ENCODE measurements at regions not wholly inside any gene's neighbourhood (a gene's known extent, or its start where the extent isn't known, plus 50 kb on each side); places are given as distances from the start of the nearest gene placed in this dataset.

DNA sequence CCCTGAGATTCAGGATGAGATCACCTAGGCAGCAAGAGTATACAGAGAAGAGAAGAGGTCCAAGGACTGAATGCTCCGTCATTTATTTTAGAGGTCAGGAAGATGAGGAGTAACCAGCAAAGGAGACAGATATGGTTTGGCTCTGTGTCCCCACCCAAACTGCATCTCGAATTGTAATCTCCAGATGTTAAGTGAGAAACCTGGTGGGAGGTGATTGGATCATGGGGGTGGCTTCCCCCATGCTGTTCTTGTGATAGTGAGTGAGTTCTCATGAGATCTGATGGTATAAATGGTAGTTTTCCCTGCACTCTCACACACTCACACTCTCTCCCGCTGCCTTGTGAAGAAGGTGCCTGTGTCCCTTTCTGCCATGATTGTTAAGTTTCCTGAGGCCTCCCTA is 60.8 kb downstream of the MID1IP1 start:
- H3K36me3 Mint-ChIP-seq (ENCODE audit: low read depth), result no peaks in the 10 kb centered on the region
- H3K27me3 Mint-ChIP-seq (ENCODE audit: low read depth, poor library complexity), result no peaks in the 10 kb centered on the region
- TF ChIP-seq, protein P1, sequence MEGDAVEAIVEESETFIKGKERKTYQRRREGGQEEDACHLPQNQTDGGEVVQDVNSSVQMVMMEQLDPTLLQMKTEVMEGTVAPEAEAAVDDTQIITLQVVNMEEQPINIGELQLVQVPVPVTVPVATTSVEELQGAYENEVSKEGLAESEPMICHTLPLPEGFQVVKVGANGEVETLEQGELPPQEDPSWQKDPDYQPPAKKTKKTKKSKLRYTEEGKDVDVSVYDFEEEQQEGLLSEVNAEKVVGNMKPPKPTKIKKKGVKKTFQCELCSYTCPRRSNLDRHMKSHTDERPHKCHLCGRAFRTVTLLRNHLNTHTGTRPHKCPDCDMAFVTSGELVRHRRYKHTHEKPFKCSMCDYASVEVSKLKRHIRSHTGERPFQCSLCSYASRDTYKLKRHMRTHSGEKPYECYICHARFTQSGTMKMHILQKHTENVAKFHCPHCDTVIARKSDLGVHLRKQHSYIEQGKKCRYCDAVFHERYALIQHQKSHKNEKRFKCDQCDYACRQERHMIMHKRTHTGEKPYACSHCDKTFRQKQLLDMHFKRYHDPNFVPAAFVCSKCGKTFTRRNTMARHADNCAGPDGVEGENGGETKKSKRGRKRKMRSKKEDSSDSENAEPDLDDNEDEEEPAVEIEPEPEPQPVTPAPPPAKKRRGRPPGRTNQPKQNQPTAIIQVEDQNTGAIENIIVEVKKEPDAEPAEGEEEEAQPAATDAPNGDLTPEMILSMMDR (IDR thresholded peaks at IDR 0.05), result no peak
- H3K9me3 Mint-ChIP-seq, result peaks cover 14% of the 10 kb centered on the region
- no peak overlapping the region for H3K27ac Mint-ChIP-seq
- peaks cover 19% of the 10 kb centered on the region for H3K4me1 Mint-ChIP-seq
- no peak for DNase-seq
- no peak overlapping the region for H3K4me3 Mint-ChIP-seq

DNA sequence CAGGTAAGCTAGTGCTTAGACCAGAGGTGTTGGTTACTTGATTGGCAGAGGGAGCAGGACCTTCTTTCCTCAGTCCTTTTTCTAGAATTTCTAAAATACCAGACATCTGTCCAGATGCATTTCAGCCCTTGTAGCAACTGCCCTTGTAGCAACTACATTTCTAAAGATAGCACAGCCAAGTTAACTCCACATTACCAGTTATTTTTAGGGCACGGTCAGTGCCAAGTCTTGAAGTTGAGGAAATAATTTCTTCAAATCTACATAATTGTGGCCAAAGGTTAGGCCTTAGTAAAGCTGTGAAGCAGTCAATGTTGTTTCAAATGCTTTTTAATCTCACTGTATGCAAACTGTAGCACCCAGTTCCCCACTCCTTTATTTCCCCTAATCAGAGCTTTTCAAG is 62.9 kb downstream of the MID1IP1 start:
- no peaks in the 10 kb centered on the region for H3K4me1 Mint-ChIP-seq

DNA sequence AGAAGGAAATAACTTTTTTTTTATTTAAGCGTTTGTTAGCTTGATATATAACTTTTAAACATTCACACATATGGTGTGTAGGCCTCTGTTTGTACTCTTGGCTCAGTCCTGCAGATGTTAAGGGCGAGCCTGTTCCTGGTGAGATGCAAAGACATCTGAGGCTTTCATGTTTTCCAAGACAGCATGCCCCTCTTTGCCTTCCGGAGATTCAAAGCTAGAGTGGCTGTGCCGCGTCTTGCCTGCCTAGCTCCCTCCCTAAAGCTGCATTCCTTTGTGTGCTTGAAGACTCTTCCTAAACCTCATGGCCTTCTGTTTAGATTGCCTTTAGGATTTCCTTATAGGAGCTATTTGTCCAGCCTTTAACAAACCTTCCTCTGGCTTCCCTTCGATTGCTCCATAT is 67.1 kb downstream of the MID1IP1 start:
- Mint-ChIP-seq H3K4me3 (no peak overlapping the region), H3K36me3 (ENCODE audit: low read depth) (no peaks in the 10 kb centered on the region), H3K27ac (no peak overlapping the region), H3K9me3 (peaks cover 11% of the 10 kb centered on the region), H3K27me3 (ENCODE audit: low read depth, poor library complexity) (no peaks in the 10 kb centered on the region), H3K4me1 (peaks cover 18% of the 10 kb centered on the region)
- no peak for DNase-seq
- TF ChIP-seq, protein P1 (IDR thresholded peaks at IDR 0.05), result no peak

More for the DNA sequence above, 62.9 kb downstream of the MID1IP1 start:
- no peaks in the 10 kb centered on the region for H3K36me3 Mint-ChIP-seq (ENCODE audit: low read depth)
- TF ChIP-seq, protein P1 (IDR thresholded peaks at IDR 0.05), result no peak
- H3K27ac Mint-ChIP-seq, result no peak overlapping the region
- peaks cover 7% of the 10 kb centered on the region for H3K9me3 Mint-ChIP-seq
- no peaks in the 10 kb centered on the region for H3K27me3 Mint-ChIP-seq (ENCODE audit: low read depth, poor library complexity)
- no peak for DNase-seq
- no peak overlapping the region for H3K4me3 Mint-ChIP-seq

DNA sequence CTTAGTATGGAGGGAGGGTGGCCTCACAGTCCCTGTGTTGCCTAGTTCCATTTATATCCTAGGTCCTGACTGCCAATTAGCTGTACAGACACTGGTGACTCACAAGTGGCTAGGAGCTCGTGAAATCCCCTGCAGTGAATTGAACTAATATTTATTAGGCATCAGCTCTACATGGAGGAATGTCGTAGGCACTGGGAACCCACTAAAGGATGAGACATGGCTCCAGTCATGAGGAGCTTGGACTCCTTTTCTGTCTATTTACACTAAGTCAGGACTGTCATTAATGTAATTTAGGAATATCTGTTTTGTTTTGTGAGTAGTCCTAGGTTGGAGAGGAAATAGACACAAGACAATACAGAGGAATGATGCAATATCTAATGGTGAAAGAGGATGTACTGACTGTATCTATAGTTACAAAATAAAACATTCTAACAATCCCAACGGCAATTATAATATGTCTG is 67.7 kb downstream of the MID1IP1 start:
- DNase-seq, result no peak
- no peak overlapping the region for H3K4me3 Mint-ChIP-seq
- TF ChIP-seq, protein P1 (IDR thresholded peaks at IDR 0.05), result no peak
- H3K4me1 Mint-ChIP-seq, result peaks cover 18% of the 10 kb centered on the region
- H3K27me3 Mint-ChIP-seq (ENCODE audit: low read depth, poor library complexity), result no peaks in the 10 kb centered on the region
- no peaks in the 10 kb centered on the region for H3K36me3 Mint-ChIP-seq (ENCODE audit: low read depth)
- peaks cover 13% of the 10 kb centered on the region for H3K9me3 Mint-ChIP-seq
- H3K27ac Mint-ChIP-seq, result no peak overlapping the region

DNA sequence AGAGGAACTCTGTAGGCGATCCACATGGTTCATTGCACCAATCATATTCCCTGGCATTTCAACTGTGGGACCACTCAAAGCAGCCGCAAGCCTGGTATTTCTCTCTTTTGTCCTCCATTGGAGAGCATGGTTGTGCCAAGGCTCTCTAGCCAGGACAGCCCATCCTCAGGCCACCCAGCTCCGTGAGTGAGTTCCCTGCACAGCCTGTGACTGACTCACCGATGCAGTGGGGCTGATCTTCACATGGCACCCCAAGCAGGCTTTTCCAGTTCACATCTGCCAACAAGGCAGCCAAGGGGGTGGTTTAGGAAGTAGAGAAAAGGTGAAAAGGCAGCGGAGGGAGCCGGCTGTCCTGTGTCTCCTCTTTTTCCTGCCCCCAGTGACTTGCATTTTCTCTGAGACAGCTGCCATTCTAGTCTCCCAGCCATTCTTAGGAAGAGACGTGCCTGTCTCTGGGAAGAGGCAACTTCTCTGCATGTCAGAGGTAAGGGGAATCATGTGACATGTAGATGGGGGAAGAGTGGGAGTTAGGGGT is 69.2 kb downstream of the MID1IP1 start:
- TF ChIP-seq, protein P1 (IDR thresholded peaks at IDR 0.05), result no peak
- Mint-ChIP-seq H3K9me3 (peaks cover 15% of the 10 kb centered on the region), H3K27me3 (ENCODE audit: low read depth, poor library complexity) (no peaks in the 10 kb centered on the region), H3K36me3 (ENCODE audit: low read depth) (no peaks in the 10 kb centered on the region), H3K4me1 (peaks cover 18% of the 10 kb centered on the region), H3K4me3 (no peak overlapping the region), H3K27ac (peak overlapping the region; percentile 61)
- DNase-seq, result no peak

All from nephron progenitor cell (in vitro differentiated cells).